Body of pancreas (tissue), 4 donors: ENCODE measurements at regions not wholly inside any gene's neighbourhood (a gene's known extent, or its start where the extent isn't known, plus 50 kb on each side); places are given as distances from the start of the nearest gene placed in this dataset.

ENCODE experiments used
- ATAC-seq: fragments of 150-250 bp; one replicate; pipeline ENCODE4 v1.9.1; 2016
- DNase-seq, 4 donors: peaks; one replicate each; pipeline ENCODE4 v3.0.0-alpha.2; 2019
- H3K27ac ChIP-seq, 4 donors: fragments of 200-600 bp; sonication (generic); 1 replicate in 3 of 4; 2 replicates in 1 of 4; pipeline versions ENCODE4 v1.5.1 to v1.6.1; 2016 to 2019; ENCODE audit warnings: mild to moderate bottlenecking in 1 of 4, mixed read lengths in 1 of 4, moderate library complexity in 1 of 4
- H3K27me3 ChIP-seq, 2 donors: fragments of 200-600 bp; sonication (generic); one replicate each; pipeline ENCODE4 v1.6.0; 2016; ENCODE audit warnings: mild to moderate bottlenecking in 1 of 2
- H3K36me3 ChIP-seq, 2 donors: fragments of 200-600 bp; sonication (generic); replicated peaks in 1 of 2; 2 replicates each; pipeline ENCODE4 v1.5.1; 2016; ENCODE audit warnings: low read depth in 2 of 2; ENCODE audit not compliant: insufficient read depth in 1 of 2
- H3K4me1 ChIP-seq: fragments of 200-600 bp; sonication (generic); one replicate; pipeline ENCODE4 v1.6.0; 2016
- H3K4me3 ChIP-seq, 2 donors: fragments of 200-600 bp; sonication (generic); 1 replicate in 1 of 2; 2 replicates in 1 of 2; pipeline ENCODE4 v1.5.1; 2016 to 2019
- H3K9me3 ChIP-seq, 3 donors: fragments of 200-600 bp; sonication (generic); 1 replicate in 2 of 3; 2 replicates in 1 of 3; pipeline ENCODE4 v1.5.1; 2016
- POLR2A ChIP-seq, 3 donors: fragments of 450-650 bp; IDR thresholded peaks; one replicate each; pipeline ENCODE4 v1.6.1; 2016; ENCODE audit warnings: antibody characterized with exemption in 3 of 3, mild to moderate bottlenecking in 2 of 3
- WGBS, 2 donors: methylation state at CpG; one replicate each; pipeline ENCODE4 v1.1.5; 2017; 5-methylcytosine and 5-hydroxymethylcytosine counted together
- intact Hi-C: fragments of 100-400 bp; cut with DNase I; formaldehyde crosslinking; loops from one replicate; pipeline ENCODE4 v1.15.1; 2023
- TF ChIP-seq, protein P1 (sequence below), 7 experiments: fragments of 450-650 bp in 4 of 7; fragments of 200-600 bp in 3 of 7; sonication (generic) in 3 of 7; IDR thresholded peaks; one replicate each; pipeline ENCODE4 v1.5.1; 2016 to 2019; ENCODE audit warnings: antibody characterized with exemption in 7 of 7

- Histone ChIP-seq H3K9me3 (no peaks in the 10 kb centered on the region), H3K27me3 (no peaks in the 10 kb centered on the region), H3K27ac (no peak overlapping the region), H3K36me3 (no peaks in the 10 kb centered on the region), H3K4me1 (no peaks in the 10 kb centered on the region), H3K4me3 (no peak overlapping the region)
- TF ChIP-seq, protein P1, sequence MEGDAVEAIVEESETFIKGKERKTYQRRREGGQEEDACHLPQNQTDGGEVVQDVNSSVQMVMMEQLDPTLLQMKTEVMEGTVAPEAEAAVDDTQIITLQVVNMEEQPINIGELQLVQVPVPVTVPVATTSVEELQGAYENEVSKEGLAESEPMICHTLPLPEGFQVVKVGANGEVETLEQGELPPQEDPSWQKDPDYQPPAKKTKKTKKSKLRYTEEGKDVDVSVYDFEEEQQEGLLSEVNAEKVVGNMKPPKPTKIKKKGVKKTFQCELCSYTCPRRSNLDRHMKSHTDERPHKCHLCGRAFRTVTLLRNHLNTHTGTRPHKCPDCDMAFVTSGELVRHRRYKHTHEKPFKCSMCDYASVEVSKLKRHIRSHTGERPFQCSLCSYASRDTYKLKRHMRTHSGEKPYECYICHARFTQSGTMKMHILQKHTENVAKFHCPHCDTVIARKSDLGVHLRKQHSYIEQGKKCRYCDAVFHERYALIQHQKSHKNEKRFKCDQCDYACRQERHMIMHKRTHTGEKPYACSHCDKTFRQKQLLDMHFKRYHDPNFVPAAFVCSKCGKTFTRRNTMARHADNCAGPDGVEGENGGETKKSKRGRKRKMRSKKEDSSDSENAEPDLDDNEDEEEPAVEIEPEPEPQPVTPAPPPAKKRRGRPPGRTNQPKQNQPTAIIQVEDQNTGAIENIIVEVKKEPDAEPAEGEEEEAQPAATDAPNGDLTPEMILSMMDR (IDR thresholded peaks at IDR 0.05): no peak
- no peak for TF ChIP-seq POLR2A (IDR thresholded peaks at IDR 0.05)
- WGBS, 2 donors: 89% methylated on average over 4 of the region's 4 CpGs
- DNase-seq (no peak), ATAC-seq (no peak)
- intact Hi-C loops: no loop called here
These were observed 2441.0 kb downstream of the PCDH7 start for GRCh38 chr4:33161202-33161601.

DNA sequence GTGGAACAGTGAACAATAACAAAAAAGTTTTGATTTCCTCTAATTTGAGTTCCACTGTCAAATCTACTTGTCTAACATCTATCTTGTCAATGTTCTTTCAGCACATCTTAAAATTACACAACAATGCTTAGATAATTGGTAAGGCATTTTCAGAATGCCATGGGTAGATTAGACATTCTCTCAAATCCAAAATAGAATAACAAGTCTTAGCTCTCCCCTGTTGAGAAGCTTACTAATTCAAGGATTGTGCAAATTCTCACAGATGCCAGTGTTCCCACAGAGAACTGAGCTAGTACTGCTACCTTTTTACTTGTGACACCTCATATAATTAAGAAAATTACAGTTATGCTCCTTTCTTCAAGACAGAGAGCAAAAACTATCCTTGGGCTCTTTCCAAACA is 2442.0 kb downstream of the PCDH7 start:
- ATAC-seq (no peak), DNase-seq (no peak)
- intact Hi-C loops: no loop called here
- Histone ChIP-seq H3K4me1 (no peaks in the 10 kb centered on the region), H3K4me3 (no peak overlapping the region), H3K36me3 (no peaks in the 10 kb centered on the region), H3K27me3 (no peaks in the 10 kb centered on the region), H3K27ac (no peak overlapping the region), H3K9me3 (no peaks in the 10 kb centered on the region)
- TF ChIP-seq, protein P1 (IDR thresholded peaks at IDR 0.05): no peak
- no peak for TF ChIP-seq POLR2A (IDR thresholded peaks at IDR 0.05)

GRCh38 chr4:33171873-33172525 is 2451.8 kb downstream of the PCDH7 start:
- Histone ChIP-seq H3K27ac (no peak overlapping the region), H3K4me3 (no peak overlapping the region), H3K36me3 (no peaks in the 10 kb centered on the region), H3K4me1 (no peaks in the 10 kb centered on the region), H3K27me3 (no peaks in the 10 kb centered on the region), H3K9me3 (no peaks in the 10 kb centered on the region)
- WGBS, 2 donors: 43 to 44% methylated on average over 1 of the region's 1 CpG
- intact Hi-C loops: no loop called here
- DNase-seq: no peak
- no peak for ATAC-seq
- no peak for TF ChIP-seq POLR2A (IDR thresholded peaks at IDR 0.05)
- TF ChIP-seq, protein P1 (IDR thresholded peaks at IDR 0.05): no peak

DNA sequence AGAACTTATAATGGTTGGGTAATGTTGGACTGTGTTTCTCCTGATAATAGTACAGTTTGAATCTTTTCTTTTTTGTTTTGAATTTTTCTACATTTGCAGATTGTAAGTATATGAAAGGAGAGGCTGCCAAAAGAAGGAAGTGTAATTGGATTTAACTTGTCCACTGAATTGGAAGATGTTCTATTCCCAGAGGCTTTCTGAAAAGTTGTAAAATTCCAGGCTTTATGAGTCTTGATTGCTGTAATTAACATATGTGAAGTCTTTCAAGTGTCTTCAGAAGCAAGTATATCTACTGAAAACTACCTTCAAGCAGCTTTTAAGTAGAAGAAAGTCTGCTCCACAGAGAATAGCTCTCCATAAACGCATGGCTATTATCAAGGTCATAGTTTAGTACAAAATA is 2456.4 kb downstream of the PCDH7 start:
- DNase-seq (no peak), ATAC-seq (no peak)
- no peak overlapping the region for H3K27ac ChIP-seq
- 24 to 65% methylated on average over 1 of the region's 1 CpG for WGBS, 2 donors
- H3K4me3 ChIP-seq: no peak overlapping the region
- no peaks in the 10 kb centered on the region for H3K36me3 ChIP-seq
- H3K27me3 ChIP-seq: no peaks in the 10 kb centered on the region
- intact Hi-C loops: no loop called here
- TF ChIP-seq, protein P1 (IDR thresholded peaks at IDR 0.05): no peak
- TF ChIP-seq POLR2A (IDR thresholded peaks at IDR 0.05): no peak
- no peaks in the 10 kb centered on the region for H3K4me1 ChIP-seq
- H3K9me3 ChIP-seq: no peaks in the 10 kb centered on the region

GRCh38 chr4:33184657-33185290 is 2464.6 kb downstream of the PCDH7 start:
- H3K36me3 ChIP-seq: no peaks in the 10 kb centered on the region
- no peaks in the 10 kb centered on the region for H3K27me3 ChIP-seq
- WGBS, 2 donors: 11 to 15% methylated on average over 2 of the region's 2 CpGs
- intact Hi-C loops: no loop called here
- no peak for DNase-seq
- H3K4me1 ChIP-seq: no peaks in the 10 kb centered on the region
- ATAC-seq: no peak
- H3K27ac ChIP-seq: no peak overlapping the region
- H3K4me3 ChIP-seq: no peak overlapping the region
- TF ChIP-seq, protein P1 (IDR thresholded peaks at IDR 0.05): no peak
- TF ChIP-seq POLR2A (IDR thresholded peaks at IDR 0.05): no peak
- H3K9me3 ChIP-seq: no peaks in the 10 kb centered on the region
